Thoracic aorta (tissue), 2 donors: ENCODE measurements at regions not wholly inside any gene's neighbourhood (a gene's known extent, or its start where the extent isn't known, plus 50 kb on each side); places are given as distances from the start of the nearest gene placed in this dataset.

Experiments used
- ATAC-seq: fragments of 150-250 bp; one replicate; pipeline ENCODE4 v1.8.0; 2017; ENCODE audit warnings: low read depth; ENCODE audit not compliant: insufficient number of reproducible peaks, low FRiP score
- DNase-seq: peaks from one replicate; pipeline ENCODE4 v3.0.0-alpha.2; 2020; ENCODE audit warnings: low spot score
- H3K27ac ChIP-seq, 2 donors: fragments of 200-600 bp; sonication (generic); 1 replicate in 1 of 2; 2 replicates in 1 of 2; pipeline ENCODE4 v1.5.1; 2016; ENCODE audit warnings: mild to moderate bottlenecking in 2 of 2, moderate library complexity in 2 of 2
- H3K27me3 ChIP-seq: fragments of 200-600 bp; sonication (generic); replicated peaks from 2 replicates; pipeline ENCODE4 v1.6.0; 2016; ENCODE audit warnings: mild to moderate bottlenecking; ENCODE audit not compliant: insufficient read depth
- H3K36me3 ChIP-seq: fragments of 200-600 bp; sonication (generic); one replicate; pipeline ENCODE4 v1.5.1; 2016
- H3K4me1 ChIP-seq, 2 donors: fragments of 200-600 bp; sonication (generic); 1 replicate in 1 of 2; 2 replicates in 1 of 2; pipeline versions ENCODE4 v1.5.1 to v1.6.0; 2016; ENCODE audit warnings: low read depth in 2 of 2, mild to moderate bottlenecking in 1 of 2; ENCODE audit not compliant: control insufficient read depth in 1 of 2
- H3K4me3 ChIP-seq: fragments of 200-600 bp; sonication (generic); 2 replicates; pipeline ENCODE4 v1.5.1; 2016; ENCODE audit warnings: mild to moderate bottlenecking
- H3K9me3 ChIP-seq: fragments of 200-600 bp; sonication (generic); 2 replicates; pipeline ENCODE4 v1.5.1; 2016
- CTCF ChIP-seq: fragments of 200-600 bp; sonication (generic); IDR thresholded peaks from one replicate; pipeline ENCODE4 v1.5.1; 2019; ENCODE audit warnings: antibody characterized with exemption

DNA sequence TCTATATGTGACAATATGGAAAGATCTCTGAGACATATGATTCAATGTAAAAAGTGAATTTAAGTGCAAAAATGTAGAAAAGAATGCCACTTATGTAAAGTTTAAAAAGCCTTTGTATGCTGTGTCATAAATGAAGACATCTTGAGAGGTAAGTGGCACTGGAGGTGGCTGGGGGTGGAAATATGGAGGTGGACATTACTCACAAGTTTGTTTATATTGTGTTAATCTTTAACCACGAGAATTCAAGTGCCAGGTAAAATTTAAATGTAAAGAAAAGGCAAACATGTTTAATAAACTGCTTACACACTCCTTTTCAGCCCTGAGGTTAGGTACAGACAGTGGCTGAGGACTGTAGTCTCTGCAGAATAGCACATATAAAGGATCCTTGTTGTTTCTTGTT is 235.1 kb downstream of the ABCC12 start:
- Histone ChIP-seq H3K27ac (no peak overlapping the region), H3K27me3 (no peaks in the 10 kb centered on the region), H3K36me3 (no peaks in the 10 kb centered on the region), H3K4me1 (no peaks in the 10 kb centered on the region), H3K4me3 (no peak overlapping the region), H3K9me3 (no peaks in the 10 kb centered on the region)
- ATAC-seq (no peak), DNase-seq (no peak)
- no peak for TF ChIP-seq CTCF

- H3K27me3 ChIP-seq = no peaks in the 10 kb centered on the region
- no peak overlapping the region for H3K27ac ChIP-seq
- no peak for TF ChIP-seq CTCF
- no peak for DNase-seq
- no peaks in the 10 kb centered on the region for H3K4me1 ChIP-seq
- H3K36me3 ChIP-seq = no peaks in the 10 kb centered on the region
- no peaks in the 10 kb centered on the region for H3K9me3 ChIP-seq
- no peak overlapping the region for H3K4me3 ChIP-seq
- ATAC-seq = no peak
Measured at GRCh38 chr16:47917118-47917517, 238.7 kb downstream of the ABCC12 start.

- no peak for ATAC-seq
- no peaks in the 10 kb centered on the region for H3K27me3 ChIP-seq
- no peak overlapping the region for H3K4me3 ChIP-seq
- no peak for TF ChIP-seq CTCF
- no peak overlapping the region for H3K27ac ChIP-seq
- no peaks in the 10 kb centered on the region for H3K9me3 ChIP-seq
- no peak for DNase-seq
- no peaks in the 10 kb centered on the region for H3K36me3 ChIP-seq
- no peaks in the 10 kb centered on the region for H3K4me1 ChIP-seq
Measured at GRCh38 chr16:47916266-47916665, 239.5 kb downstream of the ABCC12 start.

GRCh38 chr16:47907109-47907508 is 248.7 kb downstream of the ABCC12 start:
- no peaks in the 10 kb centered on the region for H3K4me1 ChIP-seq
- H3K4me3 ChIP-seq = no peak overlapping the region
- no peak for ATAC-seq
- H3K27me3 ChIP-seq = no peaks in the 10 kb centered on the region
- no peak overlapping the region for H3K27ac ChIP-seq
- no peak for DNase-seq
- no peaks in the 10 kb centered on the region for H3K9me3 ChIP-seq
- TF ChIP-seq CTCF = no peak
- no peaks in the 10 kb centered on the region for H3K36me3 ChIP-seq

DNA sequence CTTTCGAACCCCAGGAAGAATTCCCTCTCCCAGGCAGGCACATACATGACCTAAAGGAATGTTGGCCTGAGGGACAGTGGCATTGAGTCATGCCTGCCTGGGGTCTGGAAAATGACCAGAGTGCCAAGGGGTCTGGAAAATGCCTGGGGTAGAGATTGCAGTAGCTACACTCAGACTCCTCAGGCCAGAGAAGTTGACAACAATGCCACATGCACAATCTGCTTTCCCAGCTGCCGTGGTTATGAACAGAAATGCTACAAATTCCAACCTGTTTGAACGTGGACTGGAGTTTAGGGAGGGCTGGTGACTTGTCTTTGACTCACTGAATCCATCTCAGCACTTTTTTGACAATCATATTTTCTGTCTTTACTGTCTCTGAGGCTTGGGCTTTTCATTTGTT is 250.0 kb downstream of the ABCC12 start:
- DNase-seq (no peak), ATAC-seq (no peak)
- Histone ChIP-seq H3K4me3 (no peak overlapping the region), H3K27me3 (no peaks in the 10 kb centered on the region), H3K9me3 (no peaks in the 10 kb centered on the region), H3K36me3 (no peaks in the 10 kb centered on the region), H3K4me1 (no peaks in the 10 kb centered on the region), H3K27ac (no peak overlapping the region)
- TF ChIP-seq CTCF = no peak
